ENCODE measurements at regions not wholly inside any gene's neighbourhood (a gene's known extent, or its start where the extent isn't known, plus 50 kb on each side); places are given as distances from the start of the nearest gene placed in this dataset.

DNA sequence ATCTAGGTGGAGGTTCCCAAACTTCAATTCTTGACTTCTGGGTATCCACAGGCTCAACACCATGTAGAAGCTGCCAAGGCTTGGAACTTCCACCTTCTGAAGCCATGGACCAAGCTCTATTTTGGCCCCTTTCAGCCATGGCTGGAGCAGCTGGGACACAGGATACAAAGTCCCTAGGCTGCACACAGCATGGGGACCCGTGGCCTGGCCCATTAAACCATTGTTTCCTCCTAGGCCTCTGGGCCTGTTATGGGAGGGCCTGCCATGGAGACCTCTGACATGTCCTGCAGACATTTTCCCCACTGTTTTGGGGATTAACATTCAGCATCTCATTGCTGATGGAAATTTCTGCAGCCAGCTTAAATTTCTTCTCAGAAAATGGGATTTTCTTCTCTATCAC, 1908.0 kb downstream of the EFNA5 start:
- TF ChIP-seq, protein P1, sequence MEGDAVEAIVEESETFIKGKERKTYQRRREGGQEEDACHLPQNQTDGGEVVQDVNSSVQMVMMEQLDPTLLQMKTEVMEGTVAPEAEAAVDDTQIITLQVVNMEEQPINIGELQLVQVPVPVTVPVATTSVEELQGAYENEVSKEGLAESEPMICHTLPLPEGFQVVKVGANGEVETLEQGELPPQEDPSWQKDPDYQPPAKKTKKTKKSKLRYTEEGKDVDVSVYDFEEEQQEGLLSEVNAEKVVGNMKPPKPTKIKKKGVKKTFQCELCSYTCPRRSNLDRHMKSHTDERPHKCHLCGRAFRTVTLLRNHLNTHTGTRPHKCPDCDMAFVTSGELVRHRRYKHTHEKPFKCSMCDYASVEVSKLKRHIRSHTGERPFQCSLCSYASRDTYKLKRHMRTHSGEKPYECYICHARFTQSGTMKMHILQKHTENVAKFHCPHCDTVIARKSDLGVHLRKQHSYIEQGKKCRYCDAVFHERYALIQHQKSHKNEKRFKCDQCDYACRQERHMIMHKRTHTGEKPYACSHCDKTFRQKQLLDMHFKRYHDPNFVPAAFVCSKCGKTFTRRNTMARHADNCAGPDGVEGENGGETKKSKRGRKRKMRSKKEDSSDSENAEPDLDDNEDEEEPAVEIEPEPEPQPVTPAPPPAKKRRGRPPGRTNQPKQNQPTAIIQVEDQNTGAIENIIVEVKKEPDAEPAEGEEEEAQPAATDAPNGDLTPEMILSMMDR (conservative IDR thresholded peaks at IDR 0.05; ENCODE audit: low read depth, low read length): no peak
- no peak for TF ChIP-seq EZH2 (IDR thresholded peaks at IDR 0.05; ENCODE audit: borderline replicate concordance, low read depth, low read length, poor library complexity, severe bottlenecking)

Measured in A673 (cell line).